ENCODE measurements at regions not wholly inside any gene's neighbourhood (a gene's known extent, or its start where the extent isn't known, plus 50 kb on each side); places are given as distances from the start of the nearest gene placed in this dataset.
A peak's percentile ranks its signal among the peaks of the same experiment; 100 is the strongest.

GRCh38 chr15:67967871-67968431 is 86.2 kb upstream of the PIAS1 start:
- peaks cover 4% of the 10 kb centered on the region for H3K27me3 ChIP-seq (ENCODE audit: control insufficient read depth, insufficient read depth, low read length)
- no peaks in the 10 kb centered on the region for H3K36me3 ChIP-seq (ENCODE audit: control insufficient read depth, insufficient read depth, low read length)
- peaks cover 9% of the 10 kb centered on the region for H3K4me1 ChIP-seq (ENCODE audit: control insufficient read depth, insufficient read depth, low read length)
- intact Hi-C loops (cut with micrococcal nuclease) = no loop called here
- H3K9me3 ChIP-seq (ENCODE audit: control insufficient read depth, insufficient read depth, low read length) = no peaks in the 10 kb centered on the region
- Mint-ChIP-seq H3K27ac (no peak overlapping the region), H3K36me3 (no peaks in the 10 kb centered on the region), H3K4me1 (peaks cover 0 to 6% of the 10 kb centered on the region in 2 donors), H3K27me3 (ENCODE audit: low read depth in 2 of 2) (peaks cover 33 to 61% of the 10 kb centered on the region in 2 donors), H3K4me3 (no peak overlapping the region), H3K9me3 (no peaks in the 10 kb centered on the region)
- TF ChIP-seq CTCF (IDR thresholded peaks at IDR 0.05) = no peak
- peak in 1 of 2 donors; percentile 9 for DNase-seq
- ATAC-seq = no peak
- 26% methylated on average over 30 of the region's 30 CpGs for WGBS (ENCODE audit: insufficient coverage)
- H3K27ac ChIP-seq (ENCODE audit: low read length) = no peak overlapping the region
- no peak overlapping the region for H3K4me3 ChIP-seq (ENCODE audit: low read length)

GRCh38 chr15:67968564-67968963 is 85.6 kb upstream of the PIAS1 start:
- intact Hi-C loops (cut with micrococcal nuclease) = no loop called here
- peaks cover 9% of the 10 kb centered on the region for H3K4me1 ChIP-seq (ENCODE audit: control insufficient read depth, insufficient read depth, low read length)
- ATAC-seq (no peak), DNase-seq (no peak)
- Mint-ChIP-seq H3K4me3 (no peak overlapping the region), H3K4me1 (peaks cover 0 to 6% of the 10 kb centered on the region in 2 donors), H3K9me3 (no peaks in the 10 kb centered on the region), H3K36me3 (no peaks in the 10 kb centered on the region), H3K27me3 (ENCODE audit: low read depth in 2 of 2) (peaks cover 33 to 55% of the 10 kb centered on the region in 2 donors), H3K27ac (no peak overlapping the region)
- 60% methylated on average over 6 of the region's 6 CpGs for WGBS (ENCODE audit: insufficient coverage)
- H3K36me3 ChIP-seq (ENCODE audit: control insufficient read depth, insufficient read depth, low read length) = no peaks in the 10 kb centered on the region
- no peaks in the 10 kb centered on the region for H3K9me3 ChIP-seq (ENCODE audit: control insufficient read depth, insufficient read depth, low read length)
- TF ChIP-seq CTCF (IDR thresholded peaks at IDR 0.05) = no peak
- H3K4me3 ChIP-seq (ENCODE audit: low read length) = no peak overlapping the region
- H3K27ac ChIP-seq (ENCODE audit: low read length) = no peak overlapping the region
- H3K27me3 ChIP-seq (ENCODE audit: control insufficient read depth, insufficient read depth, low read length) = peaks cover 4% of the 10 kb centered on the region

- 84% methylated on average over 2 of the region's 3 CpGs for whole genome bisulfite sequencing (ENCODE audit: insufficient coverage)
- H3K9me3 ChIP-seq (ENCODE audit: control insufficient read depth, insufficient read depth, low read length) = no peaks in the 10 kb centered on the region
- no peaks in the 10 kb centered on the region for H3K36me3 Mint-ChIP-seq
- TF ChIP-seq CTCF (IDR thresholded peaks at IDR 0.05) = no peak
- peaks cover 0 to 6% of the 10 kb centered on the region in 2 donors for H3K4me1 Mint-ChIP-seq
- no peak overlapping the region for H3K4me3 ChIP-seq (ENCODE audit: low read length)
- H3K36me3 ChIP-seq (ENCODE audit: control insufficient read depth, insufficient read depth, low read length) = no peaks in the 10 kb centered on the region
- intact Hi-C loops (cut with micrococcal nuclease) = no loop called here
- no peak overlapping the region for H3K4me3 Mint-ChIP-seq
- DNase-seq (no peak), ATAC-seq (no peak)
- H3K27ac Mint-ChIP-seq = no peak overlapping the region
- peaks cover 29 to 51% of the 10 kb centered on the region in 2 donors for H3K27me3 Mint-ChIP-seq (ENCODE audit: low read depth in 2 of 2)
- no peak overlapping the region for H3K27ac ChIP-seq (ENCODE audit: low read length)
- H3K27me3 ChIP-seq (ENCODE audit: control insufficient read depth, insufficient read depth, low read length) = peaks cover 4% of the 10 kb centered on the region
- H3K4me1 ChIP-seq (ENCODE audit: control insufficient read depth, insufficient read depth, low read length) = peaks cover 9% of the 10 kb centered on the region
- H3K9me3 Mint-ChIP-seq = no peaks in the 10 kb centered on the region
These were observed 85.1 kb upstream of the PIAS1 start for GRCh38 chr15:67968966-67969365.

- Mint-ChIP-seq H3K36me3 (no peaks in the 10 kb centered on the region), H3K27me3 (ENCODE audit: low read depth in 2 of 2) (peaks cover 27 to 44% of the 10 kb centered on the region in 2 donors), H3K4me3 (no peak overlapping the region), H3K9me3 (no peaks in the 10 kb centered on the region), H3K27ac (no peak overlapping the region), H3K4me1 (peaks cover 0 to 6% of the 10 kb centered on the region in 2 donors)
- WGBS (ENCODE audit: insufficient coverage) = 83% methylated on average over 2 of the region's 3 CpGs
- DNase-seq (no peak), ATAC-seq (no peak)
- Histone ChIP-seq H3K27me3 (ENCODE audit: control insufficient read depth, insufficient read depth, low read length) (peaks cover 4% of the 10 kb centered on the region), H3K4me1 (ENCODE audit: control insufficient read depth, insufficient read depth, low read length) (peaks cover 9% of the 10 kb centered on the region), H3K9me3 (ENCODE audit: control insufficient read depth, insufficient read depth, low read length) (no peaks in the 10 kb centered on the region), H3K36me3 (ENCODE audit: control insufficient read depth, insufficient read depth, low read length) (no peaks in the 10 kb centered on the region), H3K27ac (ENCODE audit: low read length) (no peak overlapping the region), H3K4me3 (ENCODE audit: low read length) (no peak overlapping the region)
- TF ChIP-seq CTCF (IDR thresholded peaks at IDR 0.05) = no peak
- intact Hi-C loops (cut with micrococcal nuclease) = no loop called here
These were observed 84.2 kb upstream of the PIAS1 start for GRCh38 chr15:67969892-67970291.
